Mucosa of stomach (tissue), 1 donor: ENCODE measurements at regions not wholly inside any gene's neighbourhood (a gene's known extent, or its start where the extent isn't known, plus 50 kb on each side); places are given as distances from the start of the nearest gene placed in this dataset.

ENCODE experiments used
- H3K27me3 ChIP-seq: one replicate; pipeline ENCODE4 v1.7.0; 2013; ENCODE audit warnings: mild to moderate bottlenecking, low read length; ENCODE audit not compliant: control insufficient read depth, insufficient read depth
- H3K36me3 ChIP-seq: one replicate; pipeline ENCODE4 v1.7.0; 2013; ENCODE audit warnings: low read length; ENCODE audit not compliant: control insufficient read depth, insufficient read depth
- H3K4me1 ChIP-seq: one replicate; pipeline ENCODE4 v1.7.0; 2013; ENCODE audit warnings: mild to moderate bottlenecking, low read length; ENCODE audit not compliant: control insufficient read depth, insufficient read depth
- H3K4me3 ChIP-seq: one replicate; pipeline ENCODE4 v1.7.0; 2013; ENCODE audit warnings: low read length
- H3K9ac ChIP-seq: one replicate; pipeline ENCODE4 v1.7.0; 2013; ENCODE audit warnings: mild to moderate bottlenecking, low read length, moderate library complexity
- H3K9me3 ChIP-seq: one replicate; pipeline ENCODE4 v1.7.0; 2013; ENCODE audit warnings: mild to moderate bottlenecking, low read length, moderate library complexity; ENCODE audit not compliant: control insufficient read depth
- donor health status: Pancreatic carcinoma.

DNA sequence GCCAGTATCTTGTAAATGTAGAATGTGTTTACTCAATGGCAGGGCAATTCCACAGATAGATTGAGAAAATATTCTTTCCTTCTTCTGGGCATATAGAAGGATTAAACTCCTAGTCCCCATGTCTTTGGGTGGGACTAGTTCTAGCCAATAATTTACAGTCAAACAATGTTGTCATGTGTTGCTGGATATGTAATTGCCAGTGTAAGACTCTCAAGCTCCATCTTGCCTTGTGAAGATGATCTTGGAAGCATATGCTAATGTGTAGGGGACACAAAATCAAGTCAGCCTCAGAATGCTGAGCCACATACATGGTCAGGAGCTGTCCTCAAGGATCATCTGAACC is 386.9 kb downstream of the CETN3 start:
- H3K36me3 ChIP-seq, result no peaks in the 10 kb centered on the region
- peak overlapping the region; percentile 19 for H3K9ac ChIP-seq
- no peaks in the 10 kb centered on the region for H3K27me3 ChIP-seq
- no peaks in the 10 kb centered on the region for H3K9me3 ChIP-seq
- peaks cover 15% of the 10 kb centered on the region for H3K4me1 ChIP-seq
- no peak overlapping the region for H3K4me3 ChIP-seq

- H3K27me3 ChIP-seq, result no peaks in the 10 kb centered on the region
- H3K9me3 ChIP-seq, result no peaks in the 10 kb centered on the region
- peaks cover 15% of the 10 kb centered on the region for H3K4me1 ChIP-seq
- H3K36me3 ChIP-seq, result no peaks in the 10 kb centered on the region
- peak overlapping the region; percentile 19 for H3K9ac ChIP-seq
- H3K4me3 ChIP-seq, result no peak overlapping the region
These were observed 387.4 kb downstream of the CETN3 start for GRCh38 chr5:90022002-90022710.

DNA sequence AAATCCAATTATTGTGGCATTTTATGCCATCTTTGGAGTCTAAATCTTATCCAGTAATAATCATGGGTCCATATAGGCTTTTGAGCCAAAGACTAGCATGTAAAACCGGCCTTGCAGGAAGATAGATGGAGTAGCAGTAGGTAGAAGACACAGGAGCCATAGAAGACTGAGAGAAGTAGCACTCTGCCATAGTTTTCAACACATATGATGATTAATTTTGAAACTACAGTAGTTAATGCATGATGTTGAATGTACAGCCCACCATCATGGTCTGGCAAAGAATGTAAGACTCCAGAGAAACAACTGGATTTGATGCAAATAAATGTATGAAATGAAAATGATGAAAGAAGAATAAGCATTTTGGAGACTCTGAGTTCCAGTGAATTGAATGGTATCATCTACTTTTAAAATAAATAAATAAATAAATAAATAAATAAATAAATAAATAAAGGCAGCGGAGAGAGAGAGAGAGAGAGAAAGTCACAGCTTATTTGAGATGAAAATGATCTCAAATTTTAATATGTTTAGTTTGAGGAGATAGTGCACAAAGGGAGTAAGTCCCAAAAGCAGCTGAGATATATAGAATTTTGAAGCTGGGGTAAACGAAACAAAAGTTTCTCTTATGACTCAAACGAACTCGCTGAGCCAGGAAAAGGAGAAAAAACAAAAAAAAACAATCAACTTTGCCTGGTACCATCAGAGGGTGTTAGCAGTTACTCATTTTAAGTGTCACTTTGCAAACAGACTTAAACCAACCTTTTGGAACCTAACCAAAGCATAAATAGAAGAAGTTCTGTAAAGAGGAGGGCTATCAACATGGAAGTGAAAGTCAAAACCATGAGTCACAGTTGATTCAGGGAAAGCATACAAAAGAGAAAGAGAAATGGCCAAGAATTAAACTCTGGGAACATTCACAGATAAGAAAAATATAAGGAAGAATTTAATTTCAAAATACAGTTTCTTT is 388.7 kb downstream of the CETN3 start:
- H3K27me3 ChIP-seq, result no peaks in the 10 kb centered on the region
- H3K4me1 ChIP-seq, result peaks cover 15% of the 10 kb centered on the region
- H3K4me3 ChIP-seq, result no peak overlapping the region
- H3K9me3 ChIP-seq, result no peaks in the 10 kb centered on the region
- no peaks in the 10 kb centered on the region for H3K36me3 ChIP-seq
- H3K9ac ChIP-seq, result peak overlapping the region; percentile 66

GRCh38 chr5:90017239-90017638 is 392.3 kb downstream of the CETN3 start:
- Histone ChIP-seq H3K9ac (no peak overlapping the region), H3K4me3 (no peak overlapping the region), H3K9me3 (no peaks in the 10 kb centered on the region), H3K27me3 (no peaks in the 10 kb centered on the region), H3K4me1 (peaks cover 4% of the 10 kb centered on the region), H3K36me3 (no peaks in the 10 kb centered on the region)

GRCh38 chr5:90015584-90016018 is 394.0 kb downstream of the CETN3 start:
- Histone ChIP-seq H3K4me1 (peaks cover 3% of the 10 kb centered on the region), H3K9ac (no peak overlapping the region), H3K4me3 (no peak overlapping the region), H3K9me3 (no peaks in the 10 kb centered on the region), H3K36me3 (no peaks in the 10 kb centered on the region), H3K27me3 (no peaks in the 10 kb centered on the region)

DNA sequence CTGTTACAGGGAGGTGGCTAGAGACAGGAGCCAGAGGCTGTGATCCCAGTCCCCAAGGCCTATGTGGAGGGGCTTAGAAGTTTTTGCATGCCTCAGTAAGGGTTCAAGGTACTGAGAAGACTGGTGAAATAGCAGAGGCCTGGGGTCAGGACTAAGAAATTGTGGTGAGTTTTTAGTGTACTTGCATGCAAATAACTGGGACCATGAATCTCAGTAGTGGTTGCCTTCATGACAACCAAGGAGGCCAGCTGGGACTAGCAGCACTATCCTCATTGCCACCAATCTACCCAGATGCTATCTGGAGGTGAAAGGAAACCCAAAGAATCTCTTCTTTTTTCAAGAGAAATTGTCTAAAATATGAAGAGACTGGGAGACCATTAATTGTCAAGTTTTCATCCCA is 395.1 kb downstream of the CETN3 start:
- H3K9me3 ChIP-seq, result no peaks in the 10 kb centered on the region
- H3K4me1 ChIP-seq, result no peaks in the 10 kb centered on the region
- H3K4me3 ChIP-seq, result no peak overlapping the region
- no peak overlapping the region for H3K9ac ChIP-seq
- H3K36me3 ChIP-seq, result no peaks in the 10 kb centered on the region
- no peaks in the 10 kb centered on the region for H3K27me3 ChIP-seq

- no peaks in the 10 kb centered on the region for H3K9me3 ChIP-seq
- no peak overlapping the region for H3K9ac ChIP-seq
- H3K36me3 ChIP-seq, result no peaks in the 10 kb centered on the region
- no peaks in the 10 kb centered on the region for H3K27me3 ChIP-seq
- no peak overlapping the region for H3K4me3 ChIP-seq
- H3K4me1 ChIP-seq, result no peaks in the 10 kb centered on the region
These were observed 409.2 kb downstream of the CETN3 start for GRCh38 chr5:90000351-90000750.

DNA sequence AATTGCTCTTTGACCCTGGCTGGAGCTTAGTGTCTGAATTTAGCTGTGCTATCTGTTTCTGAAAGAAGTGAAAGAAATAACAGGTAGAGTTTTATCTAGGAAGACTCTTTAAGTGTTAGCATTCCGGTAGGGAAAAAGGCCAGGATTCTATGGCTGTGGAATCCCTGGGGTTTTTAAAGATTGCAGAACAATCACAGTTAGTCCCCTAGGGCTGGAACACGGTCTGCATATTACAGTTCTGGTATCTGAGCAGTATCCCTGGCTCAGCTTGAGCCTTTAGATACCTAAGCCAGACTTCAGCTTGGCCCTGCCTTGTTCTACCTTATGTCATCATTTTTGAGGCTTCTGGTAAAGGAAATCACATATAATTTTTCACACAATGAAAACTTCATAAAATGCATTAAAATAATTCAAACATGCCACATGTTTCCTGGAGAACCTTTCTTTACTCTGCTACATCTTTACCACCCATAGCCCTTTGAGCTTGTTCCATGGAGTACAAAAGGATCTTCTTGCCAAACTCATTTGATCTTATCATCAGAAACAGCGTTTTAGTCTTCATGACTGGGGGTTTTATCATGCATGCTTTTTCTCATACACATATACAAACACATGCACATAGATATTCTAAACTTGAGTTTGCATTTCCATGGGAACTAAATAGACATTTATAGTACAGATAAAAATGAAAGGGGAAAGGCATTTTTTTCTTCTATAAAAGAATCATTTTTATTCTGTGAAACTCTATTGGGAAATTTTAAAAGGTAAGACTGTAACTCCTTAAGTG is 410.8 kb downstream of the CETN3 start:
- H3K4me3 ChIP-seq, result no peak overlapping the region
- no peaks in the 10 kb centered on the region for H3K36me3 ChIP-seq
- no peaks in the 10 kb centered on the region for H3K4me1 ChIP-seq
- H3K9ac ChIP-seq, result no peak overlapping the region
- H3K9me3 ChIP-seq, result no peaks in the 10 kb centered on the region
- H3K27me3 ChIP-seq, result no peaks in the 10 kb centered on the region

DNA sequence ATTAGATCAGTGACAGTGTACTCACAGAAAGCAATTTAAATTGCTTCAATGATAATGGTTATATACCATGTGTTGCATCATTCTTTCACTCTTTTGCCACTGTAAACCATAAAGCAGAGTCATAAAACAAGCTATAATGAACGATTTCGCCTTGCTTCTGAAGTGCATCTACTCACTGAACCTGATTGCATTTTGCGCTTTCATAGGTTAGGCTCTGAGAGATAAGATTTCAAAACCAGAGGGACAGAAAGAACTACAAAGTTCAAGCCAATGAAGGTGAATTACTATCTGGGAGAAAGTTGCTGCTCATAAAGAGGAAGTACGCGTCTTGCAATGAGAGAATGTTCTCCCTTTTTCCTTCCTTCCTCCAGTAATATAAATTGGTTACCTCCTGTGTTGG is 412.7 kb downstream of the CETN3 start:
- no peak overlapping the region for H3K4me3 ChIP-seq
- H3K27me3 ChIP-seq, result no peaks in the 10 kb centered on the region
- H3K9ac ChIP-seq, result no peak overlapping the region
- no peaks in the 10 kb centered on the region for H3K9me3 ChIP-seq
- no peaks in the 10 kb centered on the region for H3K36me3 ChIP-seq
- no peaks in the 10 kb centered on the region for H3K4me1 ChIP-seq

- Histone ChIP-seq H3K27me3 (no peaks in the 10 kb centered on the region), H3K4me1 (no peaks in the 10 kb centered on the region), H3K36me3 (no peaks in the 10 kb centered on the region), H3K4me3 (no peak overlapping the region), H3K9ac (no peak overlapping the region), H3K9me3 (no peaks in the 10 kb centered on the region)
These were observed 413.2 kb downstream of the CETN3 start for GRCh38 chr5:89996335-89996734.

- Histone ChIP-seq H3K27me3 (no peaks in the 10 kb centered on the region), H3K9me3 (no peaks in the 10 kb centered on the region), H3K4me3 (no peak overlapping the region), H3K36me3 (no peaks in the 10 kb centered on the region), H3K9ac (no peak overlapping the region), H3K4me1 (no peaks in the 10 kb centered on the region)
These were observed 415.3 kb downstream of the CETN3 start for GRCh38 chr5:89994266-89994665.

GRCh38 chr5:89992201-89992600 is 417.4 kb downstream of the CETN3 start:
- Histone ChIP-seq H3K4me3 (no peak overlapping the region), H3K9me3 (no peaks in the 10 kb centered on the region), H3K27me3 (no peaks in the 10 kb centered on the region), H3K4me1 (no peaks in the 10 kb centered on the region), H3K9ac (no peak overlapping the region), H3K36me3 (no peaks in the 10 kb centered on the region)
